Heart left ventricle (tissue), 16 donors: ENCODE measurements at regions not wholly inside any gene's neighbourhood (a gene's known extent, or its start where the extent isn't known, plus 50 kb on each side); places are given as distances from the start of the nearest gene placed in this dataset.

Experiments
- ATAC-seq, 4 donors: fragments of 200-7000 bp; cut with Tn5 transposase; one replicate each; pipeline ENCODE4 v1.9.1; 2020 to 2022; ENCODE audit warnings: moderate library complexity in 4 of 4, mild to moderate bottlenecking in 3 of 4, moderate number of reproducible peaks in 1 of 4
- DNase-seq, 5 donors: peaks; one replicate each; pipeline ENCODE4 v3.0.0-alpha.2; 2020
- H3K27ac ChIP-seq, 12 donors: fragments of 200-600 bp; sonication (generic) in 4 of 12; one replicate each; pipeline versions ENCODE4 v1.5.0 to v1.8.0; 2016 to 2022; ENCODE audit warnings: mild to moderate bottlenecking in 2 of 12
- H3K27me3 ChIP-seq, 9 donors: fragments of 200-600 bp; sonication (generic) in 2 of 9; one replicate each; pipeline versions ENCODE4 v1.5.1 to v1.8.0; 2016 to 2022; ENCODE audit warnings: mild to moderate bottlenecking in 3 of 9
- H3K36me3 ChIP-seq, 9 donors: fragments of 200-600 bp; sonication (generic) in 2 of 9; one replicate each; pipeline versions ENCODE4 v1.5.0 to v1.8.0; 2018 to 2022; ENCODE audit warnings: mild to moderate bottlenecking in 2 of 9
- H3K4me1 ChIP-seq, 12 donors: fragments of 200-600 bp; sonication (generic) in 4 of 12; one replicate each; pipeline versions ENCODE4 v1.5.0 to v1.8.0; 2016 to 2022; ENCODE audit warnings: mild to moderate bottlenecking in 3 of 12
- H3K4me3 ChIP-seq, 12 donors: fragments of 200-600 bp; sonication (generic) in 4 of 12; one replicate each; pipeline versions ENCODE4 v1.5.0 to v1.8.0; 2017 to 2022; ENCODE audit warnings: mild to moderate bottlenecking in 9 of 12, moderate library complexity in 4 of 12
- H3K9me3 ChIP-seq, 12 donors: fragments of 200-600 bp; sonication (generic) in 4 of 12; one replicate each; pipeline versions ENCODE4 v1.5.0 to v1.8.0; 2016 to 2022; ENCODE audit warnings: mild to moderate bottlenecking in 1 of 12
- CTCF ChIP-seq, 12 donors: fragments of 200-600 bp; sonication (generic) in 4 of 12; IDR thresholded peaks; one replicate each; pipeline versions ENCODE4 v1.5.0 to v1.8.0; 2018 to 2022; ENCODE audit warnings: antibody characterized with exemption in 12 of 12, mild to moderate bottlenecking in 5 of 12
- POLR2A ChIP-seq, 2 donors: fragments of 450-650 bp; IDR thresholded peaks; one replicate each; pipeline ENCODE4 v1.6.1; 2017; ENCODE audit warnings: antibody characterized with exemption in 2 of 2, mild to moderate bottlenecking in 2 of 2, moderate library complexity in 2 of 2
- WGBS, 4 donors: extraction: QIAGEN DNeasy Blood & Tissue Kit in 2 of 4; methylation state at CpG; one replicate each; pipeline versions ENCODE4 v1.1.5 to v1.1.7; 2013 to 2018; 5-methylcytosine and 5-hydroxymethylcytosine counted together
- intact Hi-C, 10 donors: fragments of 100-400 bp; cut with DNase I; formaldehyde crosslinking; loops; one replicate each; pipeline versions ENCODE4 v1.11.1 to v1.14.2; 2022
- donor health status: ischemic (EF 13 %, LVEDD 7.1; RV severe dilation, severe dysfunction).
- donor health status: healthy with polysubstance abuse.
- donor health status: DM: no; HTN: yes; CAD: no.
- donor health status: DM: no; HTN: no; CAD: no.
- donor health status: ischemic (EF 25% LVEDD 6.9; RV normal size, moderate dysfunction).
- donor health status: ischemic (EF 25% LVEDD 5.7; RV mildly dilated, moderate dysfunction).
- donor health status: healthy.
- donor health status: DM: yes; HTN: yes; CAD: no.
- donor health status: ischemic (EF 35%, LVEDD 5.7; RV mildly dilated, moderate dysfunction).
- donor health status: nonischemic (EF 11% LVEDD 7.7; RV severe dilation, severe dysfunction).
- donor health status: DM: yes; HTN: yes; CAD: no.
- donor health status: PGD.
- donor health status: ischemic (EF 29% LVEDD 5.4; RV normal size, mild dysfunction).
- donor health status: nonischemic (EF 23%, LVEDD 6.1; RV moderate dilation, normal function).

- Histone ChIP-seq H3K4me3 (no peak overlapping the region), H3K27ac (no peak overlapping the region), H3K4me1 (peaks cover 0 to 3% (median 0%) of the 10 kb centered on the region in 12 donors), H3K36me3 (no peaks in the 10 kb centered on the region), H3K9me3 (no peaks in the 10 kb centered on the region), H3K27me3 (no peaks in the 10 kb centered on the region)
- ATAC-seq, result no peak
- DNase-seq, result peak in 1 of 5 donors; percentile 11
- 89 to 92% (median 91%) methylated on average over 6 of the region's 6 CpGs for WGBS, 4 donors
- TF ChIP-seq CTCF (IDR thresholded peaks at IDR 0.05) (no peak), POLR2A (IDR thresholded peaks at IDR 0.05) (no peak)
- intact Hi-C loops, result no loop called here
Observed at GRCh38 chr2:128405981-128406613, 87.4 kb upstream of the HS6ST1 start.

GRCh38 chr2:128406736-128407554 lies 88.3 kb upstream of the HS6ST1 start:
- peaks cover 0 to 3% (median 0%) of the 10 kb centered on the region in 12 donors for H3K4me1 ChIP-seq
- no peak overlapping the region for H3K27ac ChIP-seq
- intact Hi-C loops, result no loop called here
- H3K9me3 ChIP-seq, result no peaks in the 10 kb centered on the region
- no peak overlapping the region for H3K4me3 ChIP-seq
- 77 to 95% (median 86%) methylated on average over 12 to 18 of the region's 18 CpGs for WGBS, 4 donors
- TF ChIP-seq POLR2A (IDR thresholded peaks at IDR 0.05) (no peak), CTCF (IDR thresholded peaks at IDR 0.05) (no peak)
- no peaks in the 10 kb centered on the region for H3K36me3 ChIP-seq
- ATAC-seq, result no peak
- no peaks in the 10 kb centered on the region for H3K27me3 ChIP-seq
- DNase-seq, result peak in 2 of 5 donors; percentile 3 to 12

- ATAC-seq, result peak in 1 of 4 donors; percentile 30
- WGBS, 4 donors, result 63 to 73% (median 71%) methylated on average over 14 to 17 of the region's 17 CpGs
- peak in 1 of 5 donors; percentile 6 for DNase-seq
- no peaks in the 10 kb centered on the region for H3K9me3 ChIP-seq
- intact Hi-C loops, result no loop called here
- no peaks in the 10 kb centered on the region for H3K36me3 ChIP-seq
- H3K27ac ChIP-seq, result no peak overlapping the region
- peaks cover 0 to 3% (median 0%) of the 10 kb centered on the region in 12 donors for H3K4me1 ChIP-seq
- H3K4me3 ChIP-seq, result no peak overlapping the region
- H3K27me3 ChIP-seq, result no peaks in the 10 kb centered on the region
- no peak for TF ChIP-seq POLR2A (IDR thresholded peaks at IDR 0.05)
- no peak for TF ChIP-seq CTCF (IDR thresholded peaks at IDR 0.05)
Observed at GRCh38 chr2:128408349-128409305, 90.0 kb upstream of the HS6ST1 start.
